Nucleus accumbens (tissue), 56 donors: ENCODE measurements at regions not wholly inside any gene's neighbourhood (a gene's known extent, or its start where the extent isn't known, plus 50 kb on each side); places are given as distances from the start of the nearest gene placed in this dataset.
"Not testable (repeated sequence)": the region's sequence is repeated elsewhere in the genome, so short reads cannot be mapped to it uniquely, and the experiment has no call there.

ENCODE experiments used
- DNase-seq, 56 donors: peaks; one replicate each; lab custom pipeline; 2025; lab: John Stamatoyannopoulos, UW

DNA sequence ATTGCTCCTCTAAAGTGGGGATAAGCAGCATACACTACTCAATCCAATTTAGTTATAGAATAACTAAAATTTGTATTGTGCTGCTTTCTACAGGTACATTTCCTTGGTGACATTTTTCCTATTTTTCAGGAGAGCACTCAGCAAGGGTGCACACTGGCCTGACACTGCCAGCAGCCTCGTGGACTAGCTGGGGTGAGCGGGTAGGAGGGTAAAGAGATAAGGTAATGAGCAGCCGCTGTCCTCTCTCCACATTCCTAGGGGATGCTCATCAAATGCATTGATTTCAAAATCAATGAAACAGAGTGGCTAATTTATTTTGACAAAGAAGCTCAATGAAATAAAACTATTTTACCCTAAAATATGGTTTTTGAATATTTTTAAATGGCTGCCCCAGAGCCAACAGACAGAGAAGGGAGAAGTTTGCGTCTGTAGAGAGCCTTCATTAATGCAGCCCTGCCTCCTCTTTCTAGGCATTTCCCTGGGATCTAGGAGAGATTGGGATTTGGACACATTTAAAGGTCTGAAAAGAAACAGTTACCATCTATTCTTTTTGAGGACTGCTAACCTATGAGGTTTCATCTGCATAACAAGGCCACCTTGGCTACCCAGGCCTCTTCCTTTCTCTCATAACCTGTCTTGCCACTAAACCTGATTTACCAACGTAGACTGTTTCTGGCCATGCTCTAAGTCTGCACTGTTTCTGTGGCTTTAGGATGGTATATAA, 561.0 kb downstream of the IPMK start:
- DNase-seq = no peak

DNA sequence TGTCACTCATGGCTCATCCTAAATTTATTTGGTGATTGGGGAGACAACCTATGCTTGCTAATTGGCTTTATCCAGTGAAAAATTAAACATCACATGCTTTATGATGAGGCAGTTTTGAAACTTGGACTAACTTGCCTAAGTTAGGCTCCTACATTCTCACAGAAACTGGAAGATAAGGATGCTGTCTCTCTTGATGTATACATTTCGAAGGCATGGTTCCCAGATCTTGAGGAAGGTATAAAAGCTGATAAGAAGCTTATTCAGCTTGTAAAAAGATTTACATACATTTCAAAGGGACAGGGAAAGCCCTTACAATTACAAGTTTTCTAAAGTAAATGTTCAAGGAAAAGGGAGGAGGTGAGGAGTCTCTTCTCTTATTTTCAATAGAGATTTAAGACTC, 561.7 kb downstream of the IPMK start:
- DNase-seq = no peak

DNA sequence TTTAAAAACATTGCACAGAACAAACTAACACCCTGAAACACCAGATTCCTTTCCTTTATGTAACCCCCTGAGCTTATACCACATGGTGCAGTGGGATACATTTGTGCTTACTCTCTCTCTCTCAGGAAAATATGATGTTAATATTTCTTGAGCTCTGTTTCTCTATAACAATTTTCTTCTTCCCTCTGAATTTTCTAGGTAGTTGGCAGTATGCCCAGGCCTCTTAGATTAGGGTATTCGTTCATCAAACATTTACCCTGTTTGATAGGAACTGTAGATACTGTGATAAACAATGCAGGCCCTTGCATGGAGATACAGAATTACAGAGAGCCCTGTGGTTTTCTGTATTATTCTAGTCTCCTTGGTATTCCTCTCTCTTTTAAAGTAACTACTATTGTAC, 567.8 kb downstream of the IPMK start:
- DNase-seq = no peak

DNA sequence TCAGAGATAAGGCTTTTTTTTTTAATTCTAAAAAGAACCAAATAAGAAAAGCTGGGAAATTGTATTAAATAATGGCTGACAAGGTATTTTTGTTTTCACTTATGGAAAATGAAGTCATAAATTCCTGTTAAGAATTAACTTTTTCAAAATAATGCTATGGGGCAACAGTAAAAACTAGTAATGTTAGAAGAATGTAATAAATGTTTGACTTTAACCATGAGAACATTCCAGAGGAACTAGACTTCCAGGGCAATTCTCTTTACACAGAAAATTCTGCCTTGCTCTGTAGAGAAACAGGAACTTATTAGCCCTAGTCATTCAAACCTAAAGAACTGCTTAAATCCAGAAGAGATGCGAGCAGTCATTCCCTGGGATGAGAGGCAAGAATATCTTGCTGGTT, 571.1 kb downstream of the IPMK start:
- DNase-seq = no peak

DNA sequence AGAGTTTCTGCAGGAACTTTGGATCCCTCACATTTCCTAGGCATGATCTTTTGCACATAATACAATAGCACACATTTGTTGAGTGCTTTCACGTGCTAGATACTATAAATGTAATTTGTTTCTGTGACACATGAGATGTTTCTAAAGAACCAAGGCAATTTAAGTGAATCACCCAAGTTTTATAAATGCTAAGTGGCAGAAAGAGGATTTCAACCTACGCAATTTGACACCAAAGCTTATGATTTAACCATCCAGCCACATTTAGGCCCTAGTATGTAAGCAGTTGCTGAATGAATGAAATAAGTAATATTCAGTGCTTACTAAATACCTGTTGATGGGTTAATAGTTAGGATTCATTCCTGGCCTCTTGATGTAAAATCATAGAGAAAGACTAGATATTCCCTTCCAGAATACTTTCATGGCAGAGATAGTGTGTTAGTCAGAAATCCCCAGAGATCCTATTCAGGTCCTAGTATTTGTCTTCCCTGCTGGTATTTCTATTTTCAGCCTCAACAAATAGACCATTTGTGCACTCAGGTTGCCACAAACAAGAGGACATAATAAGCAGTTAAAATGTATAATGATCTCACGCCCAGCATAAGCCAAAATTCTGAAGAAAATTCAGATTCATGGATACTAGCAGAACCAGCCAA, 572.6 kb downstream of the IPMK start:
- DNase-seq = no peak

DNA sequence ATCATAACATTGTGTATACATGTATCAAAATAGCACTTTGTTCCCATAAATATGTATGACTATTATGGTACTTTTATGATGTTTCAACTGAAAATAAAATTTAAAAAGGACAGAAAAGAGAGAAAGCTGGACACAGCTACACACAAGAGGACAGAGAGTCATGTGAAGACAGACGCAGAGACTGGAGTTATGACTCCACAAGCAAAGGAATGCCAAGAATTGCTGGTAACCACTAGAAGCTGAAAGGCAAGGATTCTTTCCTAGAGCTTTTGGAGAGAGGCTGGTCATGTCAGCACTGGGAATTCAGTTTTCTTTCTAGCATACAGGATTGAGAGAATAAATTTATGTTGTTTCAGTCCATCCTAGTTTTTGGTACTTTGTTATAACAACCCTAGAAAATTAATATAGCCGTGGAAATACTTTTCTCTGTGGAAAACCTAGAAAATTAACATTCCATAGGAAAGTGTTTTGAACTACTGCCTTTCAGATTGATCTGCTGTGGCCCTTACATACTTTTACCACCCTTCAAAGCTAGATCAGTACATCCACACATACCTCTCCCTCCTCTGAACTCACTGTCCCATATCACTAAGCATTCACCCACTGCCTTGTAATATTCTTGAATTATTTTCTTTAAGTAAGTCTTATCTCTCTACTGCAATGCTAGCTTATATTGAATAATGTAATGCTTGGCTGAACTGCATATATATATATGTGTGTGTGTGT, 575.3 kb downstream of the IPMK start:
- DNase-seq = no peak

DNA sequence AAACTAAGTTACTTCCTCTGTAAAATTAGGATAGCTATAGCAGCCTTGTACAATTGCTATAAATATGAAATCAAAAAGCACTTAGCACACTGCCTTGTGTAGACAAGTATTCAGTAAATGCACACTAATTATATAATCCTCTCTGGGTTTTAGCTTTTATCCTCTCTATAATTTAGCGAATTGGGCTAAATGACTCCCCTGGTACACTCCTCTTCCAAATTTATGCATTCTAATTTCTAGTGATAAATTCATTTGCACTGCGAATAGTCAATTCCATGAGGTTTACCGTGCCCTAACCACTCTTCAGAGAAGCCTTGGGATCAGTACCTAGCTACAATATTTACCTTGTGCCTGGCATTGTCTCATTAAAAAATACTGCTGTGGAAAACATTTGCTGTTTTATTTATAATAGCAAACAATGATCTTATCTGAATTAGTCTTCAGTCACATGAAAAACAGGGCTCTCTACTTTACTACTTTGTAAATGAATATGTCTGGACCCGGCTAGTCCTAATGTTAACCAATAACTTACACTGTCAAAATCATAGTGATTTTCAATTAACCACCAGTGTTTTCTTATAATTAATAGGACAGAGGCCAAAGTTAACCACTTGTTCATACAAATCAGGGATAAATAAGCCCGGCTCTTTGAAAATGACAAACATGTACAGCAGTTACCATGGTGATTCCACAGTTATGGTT, 577.9 kb downstream of the IPMK start:
- DNase-seq = no peak

DNA sequence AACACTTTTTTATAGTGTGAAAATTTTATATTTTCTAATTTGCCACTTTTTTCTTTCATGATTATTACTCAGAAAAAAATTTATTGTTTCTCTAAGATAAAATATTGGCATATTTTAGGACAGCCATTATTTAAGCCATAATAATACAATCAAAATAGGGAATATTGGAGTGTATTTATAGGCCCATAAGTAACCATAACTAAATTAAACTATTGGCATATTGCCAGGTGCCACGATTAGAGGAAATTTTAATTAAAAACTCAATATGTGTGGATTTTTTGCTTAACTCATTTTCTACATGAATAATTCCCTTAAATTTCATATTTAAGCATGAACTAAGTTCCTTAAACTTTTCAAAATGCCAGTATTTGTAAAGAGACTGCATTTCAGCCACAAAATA, 587.8 kb downstream of the IPMK start:
- DNase-seq = no peak

DNA sequence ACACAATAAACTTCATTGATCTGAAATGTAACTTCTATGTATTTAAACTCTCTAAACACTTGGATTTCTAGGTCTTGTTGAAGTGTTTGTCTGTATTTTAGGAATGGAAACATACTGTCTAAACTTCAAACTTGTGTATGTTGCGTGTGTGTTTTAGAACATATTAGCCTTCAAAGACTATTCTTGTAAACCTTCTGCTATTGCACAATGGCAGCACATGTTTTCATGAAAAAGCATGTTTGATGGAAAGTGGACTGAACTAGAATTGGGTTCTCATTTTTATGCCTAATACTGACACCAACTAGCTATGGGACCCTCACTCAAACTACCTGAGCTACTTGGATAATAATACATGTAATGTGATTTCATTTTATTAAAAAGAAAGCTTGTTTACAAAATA, 592.6 kb downstream of the IPMK start:
- no peak for DNase-seq

DNA sequence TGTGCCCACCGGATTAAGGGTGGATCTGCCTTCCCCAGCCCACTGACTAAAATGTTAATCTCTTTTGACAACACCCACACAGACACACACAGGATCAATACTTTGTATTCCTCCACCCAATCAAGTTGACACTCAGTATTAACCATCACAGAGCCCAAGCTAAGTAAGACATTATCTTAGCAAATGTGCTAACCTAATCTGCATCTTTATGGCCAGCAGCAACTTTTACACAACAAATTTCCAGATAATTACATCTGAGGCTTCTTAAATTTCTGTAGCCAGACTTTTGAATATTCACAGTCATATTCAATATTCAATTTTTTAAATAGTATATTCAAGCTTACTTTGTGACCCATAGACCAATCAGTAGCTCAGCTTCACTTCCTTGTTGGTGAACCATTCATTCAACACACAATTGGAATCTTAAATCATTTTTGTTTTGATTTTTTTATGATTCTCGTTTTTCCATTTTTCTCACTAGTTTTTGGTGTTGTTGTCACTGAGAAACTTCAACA, 594.2 kb downstream of the IPMK start:
- no peak for DNase-seq

DNA sequence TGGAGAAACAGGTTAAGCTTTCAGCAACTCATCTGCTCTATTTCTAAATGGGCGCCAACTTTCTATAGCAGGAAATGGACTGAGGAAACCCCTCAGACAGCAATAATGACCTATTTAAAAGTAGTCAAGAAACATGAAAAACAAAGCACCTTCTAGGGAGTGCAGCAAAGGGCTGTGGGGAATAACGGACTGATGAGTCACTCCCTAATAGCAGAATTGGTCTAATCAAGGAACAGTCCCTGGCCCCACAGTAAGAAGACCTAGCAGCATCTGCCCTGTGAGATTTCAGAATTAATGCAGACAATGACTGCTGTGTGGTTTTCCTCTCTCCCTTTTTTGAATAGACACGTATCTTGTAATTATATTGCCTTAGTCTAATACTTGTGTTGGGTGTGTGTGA, 602.9 kb downstream of the IPMK start:
- no peak for DNase-seq

DNA sequence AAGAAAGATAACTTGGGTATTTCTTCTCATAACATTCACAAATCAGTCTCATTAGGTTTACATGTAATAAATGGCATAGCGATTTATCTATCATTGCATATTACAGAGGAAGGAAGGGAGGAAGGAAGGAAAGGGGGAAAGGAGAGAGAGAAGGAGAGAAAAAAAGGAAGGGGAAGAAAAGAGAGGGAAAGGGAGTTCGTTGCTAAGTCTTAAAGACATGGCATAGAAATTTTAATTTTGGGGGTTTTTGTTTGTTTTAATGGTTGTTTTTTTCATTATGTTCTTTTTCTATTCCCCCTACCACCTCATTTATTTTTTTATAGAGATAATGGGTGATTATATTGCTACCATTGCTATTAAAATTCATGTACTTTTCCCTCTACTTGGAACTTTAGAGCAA, 604.3 kb downstream of the IPMK start:
- no peak for DNase-seq

DNA sequence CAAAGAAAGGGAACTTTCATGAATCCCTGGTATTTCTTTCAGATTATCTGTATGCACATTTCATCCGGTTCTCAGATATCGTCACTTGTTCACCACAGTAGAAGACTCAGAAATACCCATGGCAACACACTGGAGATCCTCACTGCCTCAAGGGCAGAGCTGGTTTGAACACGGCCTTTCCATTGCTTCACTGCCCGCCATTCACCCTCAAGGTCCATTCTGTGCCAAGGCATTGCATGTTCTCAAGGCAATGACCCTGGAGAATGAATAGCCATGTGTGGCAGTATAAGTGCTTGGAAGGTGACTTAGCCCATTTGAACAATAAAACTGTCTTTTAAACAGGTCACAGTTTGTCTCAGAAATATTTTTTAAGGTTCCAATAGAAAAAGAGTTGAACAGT, 606.5 kb downstream of the IPMK start:
- DNase-seq = no peak

DNA sequence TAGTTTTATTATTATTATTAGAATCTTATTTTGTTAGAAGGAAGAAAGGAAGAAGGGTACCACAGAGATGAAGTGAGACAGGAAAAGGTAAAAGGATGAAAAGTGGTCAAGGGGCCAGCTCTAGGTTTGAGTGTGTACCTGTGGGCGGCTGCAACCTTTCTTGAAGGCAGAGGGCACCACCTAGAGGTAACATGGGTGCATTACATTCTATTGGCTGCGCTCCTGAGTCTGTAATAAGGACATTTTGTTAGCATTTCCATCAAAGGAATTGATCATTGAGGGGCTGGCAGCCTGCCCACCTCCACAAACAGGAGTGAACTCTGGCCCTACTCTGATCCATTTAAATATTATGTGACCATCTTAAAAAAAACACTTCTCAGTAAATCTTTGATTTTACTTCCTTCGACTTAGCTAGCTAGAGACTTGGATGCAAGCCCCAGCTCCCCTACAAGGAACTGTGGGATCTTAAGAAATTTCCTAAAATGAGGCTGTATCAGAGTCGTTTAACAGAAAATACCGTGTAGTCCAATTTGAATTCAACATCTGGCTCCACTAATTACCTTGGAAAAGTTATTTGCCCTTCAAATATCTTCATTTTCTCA, 610.4 kb downstream of the IPMK start:
- peak in 38 of 56 donors; percentile 0 to 53 (median 17) for DNase-seq

DNA sequence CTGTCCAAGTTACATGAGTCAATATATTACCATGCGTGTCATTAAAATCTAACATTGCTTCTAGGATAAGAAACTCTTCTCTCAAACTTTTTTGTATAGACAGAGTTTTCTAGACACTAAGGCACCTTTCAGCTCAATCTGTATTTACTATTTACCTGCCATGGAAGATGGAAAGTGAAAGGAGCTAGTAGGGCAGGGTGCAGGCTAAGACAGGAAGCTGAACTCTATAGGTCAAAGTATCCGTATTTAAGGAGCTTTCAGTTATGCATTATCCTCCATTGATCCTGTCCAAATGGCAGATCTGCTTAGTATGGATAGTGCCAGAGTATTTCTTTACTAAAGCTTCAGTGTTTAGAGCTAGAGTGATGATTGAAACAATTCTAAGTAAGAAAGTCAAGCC, 612.8 kb downstream of the IPMK start:
- no peak for DNase-seq

DNA sequence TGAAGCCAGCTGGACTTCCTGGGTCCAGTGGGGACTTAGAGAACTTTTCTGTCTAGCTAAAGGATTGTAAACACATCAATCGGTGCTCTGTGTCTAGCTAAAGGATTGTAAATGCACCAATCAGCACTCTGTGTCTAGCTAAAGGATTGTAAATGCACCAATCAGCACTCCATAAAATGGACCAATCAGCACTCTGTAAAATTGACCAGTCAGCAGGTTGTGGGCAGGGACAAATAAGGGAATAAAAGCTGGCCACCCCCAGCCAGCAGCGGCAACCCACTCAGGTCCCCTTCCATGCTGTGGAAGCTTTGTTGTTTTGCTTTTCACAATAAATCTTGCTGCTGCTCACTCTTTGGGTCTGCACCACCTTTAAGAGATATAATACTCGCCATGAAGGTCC, 622.6 kb downstream of the IPMK start:
- DNase-seq = not testable (repeated sequence)

DNA sequence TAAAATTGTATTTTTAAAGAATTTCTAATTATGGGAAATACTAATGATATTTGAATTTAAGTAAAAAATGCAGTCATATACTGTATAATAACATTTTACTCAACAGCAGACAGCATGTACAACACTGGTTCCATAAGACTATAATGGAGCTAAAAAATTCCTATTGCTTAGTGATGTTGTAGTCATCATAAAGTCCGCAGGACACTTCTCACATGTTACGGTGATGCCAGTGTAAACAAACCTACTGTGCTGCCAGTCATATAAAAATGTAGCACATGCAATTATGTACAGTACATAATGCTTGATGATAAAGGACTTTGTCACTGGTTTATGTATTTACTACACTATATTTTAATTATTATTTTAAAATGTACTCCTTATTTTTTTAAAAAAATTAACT, 629.3 kb downstream of the IPMK start:
- DNase-seq = no peak

DNA sequence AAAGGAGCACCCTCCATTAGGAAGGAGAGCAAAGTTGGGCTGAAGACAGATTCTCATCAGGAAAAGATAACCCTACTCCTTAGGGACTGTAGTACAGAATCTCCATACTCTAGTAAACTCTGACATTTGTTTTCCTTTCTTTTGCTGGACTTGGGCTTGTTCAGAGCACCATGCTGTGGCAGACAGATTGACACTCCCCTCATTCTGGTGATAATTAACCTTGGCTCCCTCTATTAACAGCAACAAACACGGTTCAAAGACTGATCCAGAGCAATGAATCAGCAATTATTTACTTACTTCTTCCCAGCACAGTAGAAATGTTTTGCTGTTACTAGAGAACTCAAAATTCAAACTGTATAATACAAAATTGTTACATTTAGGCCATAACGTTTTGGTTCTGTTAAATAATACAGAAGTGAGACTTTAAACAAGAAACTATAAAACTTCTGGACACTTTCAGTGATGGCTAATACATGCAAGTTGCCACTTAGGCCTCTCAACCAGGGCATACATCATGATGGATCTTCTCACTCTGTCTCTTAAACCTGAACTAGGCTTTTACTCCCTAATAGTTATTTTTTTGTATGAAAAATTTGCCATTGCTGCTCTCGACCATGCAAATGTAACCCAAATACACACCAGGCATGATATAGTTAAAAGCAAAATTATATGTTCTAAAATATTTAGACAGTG, 639.0 kb downstream of the IPMK start:
- DNase-seq = no peak

DNA sequence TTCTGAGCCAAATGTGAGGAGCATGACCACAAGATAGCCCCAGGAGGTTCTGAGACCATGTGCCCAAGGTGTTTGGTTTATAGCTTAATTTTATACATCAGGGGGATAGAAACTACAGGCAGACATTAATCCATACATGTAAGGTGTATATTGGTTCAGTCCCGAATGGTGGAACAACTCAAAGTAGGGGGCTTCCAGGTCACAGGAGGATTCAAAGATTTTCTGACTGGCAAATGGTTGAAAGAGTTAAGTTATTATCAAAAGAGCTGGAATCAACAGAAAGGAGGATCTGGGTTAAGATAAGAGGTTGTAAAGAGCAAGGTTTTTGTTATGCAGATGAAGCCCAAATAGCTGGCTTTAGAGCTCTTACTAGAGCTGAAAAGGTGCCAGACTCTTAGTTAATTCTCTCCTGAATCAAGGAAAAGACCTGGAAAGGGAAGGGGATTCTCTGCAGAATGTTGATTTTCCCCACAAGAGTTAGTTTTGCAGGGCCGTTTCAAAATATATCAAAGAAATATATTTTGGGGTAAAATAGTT, 640.0 kb downstream of the IPMK start:
- no peak for DNase-seq
